SK-N-SH (cell line): ENCODE measurements at regions not wholly inside any gene's neighbourhood (a gene's known extent, or its start where the extent isn't known, plus 50 kb on each side); places are given as distances from the start of the nearest gene placed in this dataset.

Experiments used
- CTCF ChIA-PET: fragments of 300-600, 350-600 bp; formaldehyde crosslinking; extraction: SDS; loops from one replicate; lab custom pipeline; 2021; lab: Yijun Ruan, JAX
- POLR2A ChIA-PET: fragments of 350-600 bp; sonication (Branson Sonifier 250); formaldehyde crosslinking; extraction: SDS; loops from one replicate; lab custom pipeline; 2020; ENCODE audit warnings: antibody characterized with exemption, inconsistent platforms; lab: Yijun Ruan, JAX
- DNase-seq: peaks from one replicate; pipeline ENCODE4 v3.0.0; 2012
- H2AFZ ChIP-seq: fragments of 200-600 bp; sonication (generic); 2 replicates; pipeline ENCODE4 v1.8.1; 2016; ENCODE audit warnings: antibody characterized with exemption, mild to moderate bottlenecking, low read depth
- H3F3A ChIP-seq: fragments of 200-600 bp; sonication (generic); replicated peaks from 2 replicates; pipeline ENCODE3; 2016; ENCODE audit warnings: antibody characterized with exemption, mild to moderate bottlenecking; ENCODE audit not compliant: insufficient read depth
- H3K27ac ChIP-seq, 2 experiments: fragments of 200-500 bp in 1 of 2; fragments of 200-600 bp in 1 of 2; sonication (Bioruptor generic) in 1 of 2; sonication (generic), shearing (Covaris generic) in 1 of 2; 2 replicates each; pipeline versions ENCODE4 v1.5.1 to v1.6.1; 2014 to 2016; ENCODE audit warnings: low read depth in 2 of 2, inconsistent platforms in 1 of 2, low read length in 1 of 2, mild to moderate bottlenecking in 1 of 2, mixed read lengths in 1 of 2
- H3K27me3 ChIP-seq: fragments of 200-600 bp; sonication (generic), shearing (Covaris generic); 2 replicates; pipeline ENCODE4 v1.6.1; 2016; ENCODE audit warnings: mixed run types; ENCODE audit not compliant: insufficient read depth
- H3K36me3 ChIP-seq, 2 experiments: fragments of 200-500 bp in 1 of 2; fragments of 200-600 bp in 1 of 2; sonication (Bioruptor generic) in 1 of 2; sonication (generic) in 1 of 2; replicated peaks in 1 of 2; 2 replicates each; pipeline versions ENCODE3 to v1.5.1; 2014 to 2016; ENCODE audit warnings: low read length in 1 of 2, mild to moderate bottlenecking in 1 of 2; ENCODE audit not compliant: insufficient read depth in 2 of 2, control insufficient read depth in 1 of 2
- H3K4me1 ChIP-seq, 2 experiments: fragments of 200-500 bp in 1 of 2; fragments of 200-600 bp in 1 of 2; sonication (Bioruptor generic) in 1 of 2; sonication (generic), shearing (Covaris generic) in 1 of 2; 2 replicates each; pipeline versions ENCODE4 v1.5.1 to v1.6.1; 2014 to 2016; ENCODE audit warnings: low read depth in 1 of 2, low read length in 1 of 2, mixed run types in 1 of 2; ENCODE audit not compliant: insufficient read depth in 2 of 2, control insufficient read depth in 1 of 2
- H3K4me2 ChIP-seq: fragments of 200-600 bp; sonication (generic), shearing (Covaris generic); 2 replicates; pipeline ENCODE4 v1.6.1; 2017; ENCODE audit warnings: mixed run types
- H3K4me3 ChIP-seq, 2 experiments: fragments of 200-500 bp in 1 of 2; fragments of 200-600 bp in 1 of 2; sonication (Bioruptor generic) in 1 of 2; sonication (generic), shearing (Covaris generic) in 1 of 2; 2 replicates each; pipeline versions ENCODE4 v1.5.1 to v1.8.1; 2014 to 2016; ENCODE audit warnings: low read depth in 2 of 2, inconsistent platforms in 1 of 2, low read length in 1 of 2, mild to moderate bottlenecking in 1 of 2, mixed read lengths in 1 of 2, moderate library complexity in 1 of 2
- H3K79me2 ChIP-seq: fragments of 200-600 bp; sonication (generic); 2 replicates; pipeline ENCODE4 v1.8.1; 2017; ENCODE audit warnings: mild to moderate bottlenecking; ENCODE audit not compliant: insufficient read depth
- H3K9ac ChIP-seq: fragments of 200-600 bp; sonication (generic); 2 replicates; pipeline ENCODE4 v1.6.1; 2017; ENCODE audit warnings: mixed run types
- H3K9me2 ChIP-seq: fragments of 200-600 bp; sonication (generic); 2 replicates; pipeline ENCODE4 v1.6.1; 2017; ENCODE audit warnings: mixed run types
- H3K9me3 ChIP-seq: fragments of 200-600 bp; sonication (generic); 2 replicates; pipeline ENCODE4 v1.6.1; 2017; ENCODE audit warnings: mixed run types, mild to moderate bottlenecking, moderate library complexity
- H4K20me1 ChIP-seq: fragments of 200-600 bp; sonication (generic); 2 replicates; pipeline ENCODE4 v1.6.1; 2017; ENCODE audit warnings: mild to moderate bottlenecking, mixed run types; ENCODE audit not compliant: insufficient read depth
- EP300 ChIP-seq, 2 experiments: IDR thresholded peaks; 2 replicates each; pipeline versions ENCODE4 v1.4.0 to v1.6.1; 2012; ENCODE audit warnings: borderline replicate concordance in 1 of 2, low read depth in 1 of 2, low read length in 1 of 2
- EZH2phosphoT487 ChIP-seq: fragments of 200-600 bp; sonication (generic); IDR thresholded peaks from 2 replicates; pipeline ENCODE4 v1.6.1; 2017; ENCODE audit warnings: low read depth, mixed run types, mild to moderate bottlenecking, antibody characterized with exemption, moderate library complexity, borderline replicate concordance
- FOSL2 ChIP-seq: IDR thresholded peaks from 2 replicates; pipeline ENCODE4 v1.4.0; 2012; ENCODE audit warnings: low read depth, mild to moderate bottlenecking, moderate library complexity, borderline replicate concordance
- FOXM1 ChIP-seq: IDR thresholded peaks from 2 replicates; pipeline ENCODE4 v1.4.0; 2012; ENCODE audit warnings: low read depth, mild to moderate bottlenecking
- GATA2 ChIP-seq: sonication (generic); formaldehyde crosslinking; IDR thresholded peaks from 2 replicates; pipeline ENCODE4 v1.5.0; 2020; ENCODE audit warnings: mild to moderate bottlenecking, missing genetic modification reagents
- JUND ChIP-seq: IDR thresholded peaks from 2 replicates; pipeline ENCODE4 v1.4.0; 2012
- MEF2A ChIP-seq: IDR thresholded peaks from 2 replicates; pipeline ENCODE4 v1.4.0; 2012; ENCODE audit warnings: low read depth, borderline replicate concordance
- NFIC ChIP-seq: IDR thresholded peaks from 2 replicates; pipeline ENCODE4 v1.4.0; 2012; ENCODE audit warnings: borderline replicate concordance
- PBX3 ChIP-seq: IDR thresholded peaks from 2 replicates; pipeline ENCODE4; 2012
- POLR2AphosphoS5 ChIP-seq: IDR thresholded peaks from 2 replicates; pipeline ENCODE4 v1.6.1; 2012; ENCODE audit warnings: low read depth, low read length
- REST ChIP-seq: IDR thresholded peaks from 2 replicates; pipeline ENCODE4 v1.6.1; 2012; ENCODE audit warnings: mild to moderate bottlenecking, low read depth, low read length, moderate library complexity
- RXRA ChIP-seq: IDR thresholded peaks from 2 replicates; pipeline ENCODE4 v1.4.0; 2012; ENCODE audit warnings: low read depth, mild to moderate bottlenecking, borderline replicate concordance
- SIN3A ChIP-seq: IDR thresholded peaks from 2 replicates; pipeline ENCODE4 v1.6.1; 2012; ENCODE audit warnings: low read depth, mild to moderate bottlenecking, low read length, moderate library complexity, borderline replicate concordance
- TCF12 ChIP-seq: IDR thresholded peaks from 2 replicates; pipeline ENCODE4 v1.4.0; 2012
- TEAD4 ChIP-seq: IDR thresholded peaks from 2 replicates; pipeline ENCODE4 v1.4.0; 2012; ENCODE audit warnings: mild to moderate bottlenecking, borderline replicate concordance; ENCODE audit not compliant: insufficient read depth
- WGBS: methylation state at CpG from one replicate; pipeline ENCODE4 v1.1.6; 2017; ENCODE audit warnings: low lambda C conversion rate; 5-methylcytosine and 5-hydroxymethylcytosine counted together

GRCh38 chr11:106391771-106392420, 314.4 kb downstream of the AASDHPPT start:
- no peak overlapping the region for H3K4me3 ChIP-seq

More at GRCh38 chr11:106391771-106392420, 314.4 kb downstream of the AASDHPPT start:
- Histone ChIP-seq H3K27ac (peak overlapping the region; percentile 85 to 92; a peak in 3 of 4 replicates), H4K20me1 (no peaks in the 10 kb centered on the region), H3K4me2 (peak overlapping the region; percentile 38; the same call in 1 of the 2 replicates), H3F3A (peaks cover 26% of the 10 kb centered on the region), H3K27me3 (no peaks in the 10 kb centered on the region), H3K9me2 (no peaks in the 10 kb centered on the region), H3K9ac (peak overlapping the region; percentile 42; the same call in 1 of the 2 replicates), H3K79me2 (no peaks in the 10 kb centered on the region), H3K9me3 (no peaks in the 10 kb centered on the region), H3K4me1 (peaks cover 0 to 36% of the 10 kb centered on the region in 2 experiments; a peak in 2 of 4 replicates), H2AFZ (peak overlapping the region; percentile 65; the same call in 1 of the 2 replicates), H3K36me3 (peaks cover 0 to 3% of the 10 kb centered on the region in 2 experiments)
- POLR2A ChIA-PET, result no interaction called here
- CTCF ChIA-PET, result no interaction called here
- TF ChIP-seq REST (no peak), MEF2A (peak; percentile 79; the same call in 1 of the 2 replicates), EZH2phosphoT487 (no peak), TEAD4 (peak; percentile 70), JUND (peak; percentile 95), NFIC (peak; percentile 84), FOXM1 (peak; percentile 53; the same call in 1 of the 2 replicates), GATA2 (CRISPR knock-in tag) (no peak), TCF12 (peak; percentile 83), FOSL2 (peak; percentile 85), SIN3A (no peak), RXRA (0 out of 2 replicates have a peak, but pooled peaks have one; percentile 35), EP300 (IDR thresholded peaks at IDR 0.05; ENCODE audit: borderline replicate concordance in 1 of 2, low read depth in 1 of 2, low read length in 1 of 2) (peak; percentile 34 to 95; a peak in 3 of 4 replicates), PBX3 (peak; percentile 67), POLR2AphosphoS5 (peak; percentile 54; the same call in 1 of the 2 replicates)
- WGBS, result 2% methylated on average over 2 of the region's 2 CpGs
- DNase-seq, result no peak
